ENCODE measurements at regions not wholly inside any gene's neighbourhood (a gene's known extent, or its start where the extent isn't known, plus 50 kb on each side); places are given as distances from the start of the nearest gene placed in this dataset.

DNA sequence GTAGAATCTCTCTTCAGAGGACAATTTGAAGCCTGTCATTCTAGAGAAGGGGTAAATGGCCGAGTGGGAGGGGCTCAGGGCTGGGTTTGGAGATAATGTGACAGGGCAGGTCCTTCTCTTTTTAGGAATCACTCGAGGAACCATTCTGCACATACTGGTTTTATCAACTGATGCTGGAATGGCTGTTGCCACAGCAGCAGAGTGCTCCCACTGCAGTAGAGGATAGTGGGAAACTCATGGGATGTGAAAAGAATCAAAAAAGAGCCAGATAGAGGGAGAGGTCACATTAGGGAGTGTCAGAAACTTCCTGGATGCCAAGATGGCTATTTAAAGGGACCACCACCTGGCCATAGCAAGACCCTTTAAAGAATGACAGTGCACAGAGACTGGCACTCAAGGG lies 105.3 kb downstream of the NAV1 start:
- TF ChIP-seq CTCF (IDR thresholded peaks at IDR 0.05) = no peak
- no peak for TF ChIP-seq EZH2 (IDR thresholded peaks at IDR 0.05; ENCODE audit: borderline replicate concordance, insufficient read depth, low read depth, low read length, poor library complexity, severe bottlenecking)

Measured in B cell (primary cell).